ENCODE measurements at regions not wholly inside any gene's neighbourhood (a gene's known extent, or its start where the extent isn't known, plus 50 kb on each side); places are given as distances from the start of the nearest gene placed in this dataset.
"Not testable (repeated sequence)": the region's sequence is repeated elsewhere in the genome, so short reads cannot be mapped to it uniquely, and the experiment has no call there.

- no peak for DNase-seq
Observed at GRCh38 chr11:134504146-134504905, 92.3 kb upstream of the B3GAT1 start.

DNA sequence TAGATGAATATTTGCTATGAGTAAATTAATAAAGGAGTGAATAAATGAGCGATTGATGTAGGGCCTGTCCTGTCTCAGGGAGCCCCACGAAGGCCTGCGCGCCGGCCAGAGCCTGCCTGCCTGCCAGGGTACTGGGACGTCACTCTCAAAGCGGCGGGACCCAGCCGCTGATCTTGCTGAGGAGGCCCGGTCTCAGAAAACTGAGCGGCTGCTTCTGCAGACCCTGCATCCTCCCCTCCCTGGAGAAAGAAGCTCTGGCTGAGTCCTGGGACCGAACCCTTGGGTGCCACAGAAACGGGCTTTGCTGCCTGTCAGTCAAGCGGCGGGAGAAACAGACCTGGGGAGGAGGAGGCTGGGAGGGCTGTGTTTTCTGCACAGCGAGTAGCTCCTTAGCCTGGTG, 91.6 kb upstream of the B3GAT1 start:
- no peak for DNase-seq

DNA sequence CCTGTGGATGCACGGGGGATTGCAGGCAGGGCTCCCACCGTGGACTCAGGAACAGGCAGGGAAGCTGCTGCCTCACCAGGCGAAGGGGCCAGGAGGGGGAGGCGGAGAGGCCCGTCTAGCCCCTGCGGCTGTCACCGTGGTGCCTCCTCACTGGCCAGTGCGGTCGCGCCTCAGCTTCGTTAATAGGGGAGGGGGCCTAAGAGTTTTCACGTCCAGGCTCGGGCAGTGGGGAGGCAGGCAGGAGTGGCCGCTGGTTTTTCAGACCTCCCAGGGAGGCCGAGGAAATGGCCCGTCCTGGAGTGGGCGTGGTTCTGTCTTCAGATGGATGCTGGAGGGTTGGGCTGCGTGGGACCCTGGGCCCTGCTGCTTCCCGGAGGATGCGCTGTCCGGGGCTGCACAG, 91.1 kb upstream of the B3GAT1 start:
- DNase-seq: no peak

DNA sequence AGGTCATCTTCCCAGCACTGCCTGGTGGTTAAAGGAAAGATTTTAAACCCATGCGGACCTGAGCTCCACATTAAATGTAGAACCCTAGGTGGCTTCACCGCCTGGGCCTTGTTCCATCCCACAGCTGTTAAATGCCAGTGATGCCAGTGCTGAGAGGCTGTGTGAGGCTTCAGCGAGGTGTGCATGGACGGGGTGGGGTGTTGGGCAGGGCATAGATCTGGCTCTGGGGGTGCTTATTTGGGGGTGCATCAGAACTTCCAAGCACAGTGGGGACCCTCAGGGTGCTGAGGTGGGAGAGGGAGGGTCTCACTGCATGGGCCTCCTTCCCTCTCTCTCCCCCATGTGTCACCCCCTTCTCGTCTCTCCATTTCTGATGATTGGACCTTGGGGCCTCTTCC, 90.1 kb upstream of the B3GAT1 start:
- no peak for DNase-seq

GRCh38 chr11:134501406-134502152, 89.5 kb upstream of the B3GAT1 start:
- no peak for DNase-seq

DNA sequence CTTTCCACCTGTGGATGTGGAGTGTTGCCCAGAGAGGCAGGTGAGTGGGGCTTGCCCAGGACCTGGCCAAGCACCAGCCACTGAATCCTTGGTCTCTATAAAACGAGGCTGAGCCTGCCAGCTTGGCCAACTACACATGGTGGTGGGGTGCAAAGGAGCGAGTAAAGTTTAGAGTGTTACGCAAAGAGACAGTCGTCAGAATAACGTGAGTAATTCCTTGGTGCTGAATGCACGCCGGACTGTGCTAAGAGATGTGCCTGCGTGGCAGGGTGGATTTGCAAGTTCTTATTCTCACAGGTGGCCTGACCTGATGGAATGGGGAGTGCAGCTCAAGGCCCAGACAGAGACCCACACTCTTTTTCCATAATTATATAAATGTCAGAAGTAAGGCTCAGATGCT, 88.6 kb upstream of the B3GAT1 start:
- no peak for DNase-seq

- DNase-seq: no peak
Observed at GRCh38 chr11:134499990-134500389, 87.9 kb upstream of the B3GAT1 start.

- no peak for DNase-seq
Observed at GRCh38 chr11:134498326-134499139, 86.5 kb upstream of the B3GAT1 start.

DNA sequence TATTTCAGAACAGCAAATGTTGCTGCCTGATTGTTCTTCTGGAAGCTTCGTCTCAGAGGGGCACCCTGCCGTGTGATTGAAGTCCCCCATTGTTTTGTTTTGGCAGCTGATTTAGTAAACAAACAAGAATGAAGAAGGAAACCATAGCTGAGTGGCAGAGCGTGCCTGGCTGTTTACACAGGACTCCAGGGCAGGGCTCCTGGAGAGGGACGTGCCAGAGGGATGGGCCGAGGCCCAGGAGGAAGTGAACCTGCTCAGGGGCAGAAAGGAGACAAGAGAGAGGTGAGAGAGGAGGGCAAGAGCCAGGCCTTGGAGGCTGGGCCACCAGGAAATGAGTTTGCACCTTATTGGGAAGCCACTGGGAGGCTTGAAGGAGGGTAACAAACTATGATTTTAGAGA, 85.5 kb upstream of the B3GAT1 start:
- DNase-seq: no peak

DNA sequence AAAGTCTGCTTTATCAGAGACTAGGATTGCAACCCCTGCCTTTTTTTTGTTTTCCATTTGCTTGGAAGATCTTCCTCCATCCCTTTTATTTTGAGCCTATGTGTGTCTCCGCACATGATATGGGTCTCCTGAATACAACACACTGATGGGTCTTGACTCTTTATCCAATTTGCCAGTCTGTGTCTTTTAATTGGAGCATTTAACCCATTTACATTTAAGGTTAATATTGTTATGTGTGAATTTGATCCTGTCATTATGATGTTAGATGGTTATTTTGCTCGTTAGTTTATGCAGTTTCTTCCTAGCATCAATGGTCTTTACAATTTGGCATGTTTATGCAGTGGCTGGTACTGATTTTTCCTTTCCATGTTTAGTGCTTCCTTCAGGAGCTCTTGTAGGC, 84.0 kb upstream of the B3GAT1 start:
- DNase-seq: not testable (repeated sequence)

GRCh38 chr11:134494395-134494794, 82.4 kb upstream of the B3GAT1 start:
- not testable (repeated sequence) for DNase-seq

DNA sequence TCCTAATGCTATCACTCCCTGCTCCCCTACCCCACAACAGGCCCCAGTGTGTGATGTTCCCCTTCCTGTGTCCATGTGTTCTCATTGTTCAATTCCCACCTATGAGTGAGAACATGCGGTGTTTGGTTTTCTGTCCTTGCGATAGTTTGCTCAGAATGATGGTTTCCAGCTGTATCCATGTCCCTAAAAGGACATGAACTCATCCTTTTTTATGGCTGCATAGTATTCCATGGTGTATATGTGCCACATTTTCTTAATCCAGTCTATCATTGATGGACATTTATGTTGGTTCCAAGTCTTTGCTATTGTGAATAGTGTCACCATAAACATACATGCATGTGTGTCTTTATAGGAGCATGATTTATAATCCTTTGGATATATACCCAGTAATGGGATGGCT, 80.4 kb upstream of the B3GAT1 start:
- DNase-seq: not testable (repeated sequence)

DNA sequence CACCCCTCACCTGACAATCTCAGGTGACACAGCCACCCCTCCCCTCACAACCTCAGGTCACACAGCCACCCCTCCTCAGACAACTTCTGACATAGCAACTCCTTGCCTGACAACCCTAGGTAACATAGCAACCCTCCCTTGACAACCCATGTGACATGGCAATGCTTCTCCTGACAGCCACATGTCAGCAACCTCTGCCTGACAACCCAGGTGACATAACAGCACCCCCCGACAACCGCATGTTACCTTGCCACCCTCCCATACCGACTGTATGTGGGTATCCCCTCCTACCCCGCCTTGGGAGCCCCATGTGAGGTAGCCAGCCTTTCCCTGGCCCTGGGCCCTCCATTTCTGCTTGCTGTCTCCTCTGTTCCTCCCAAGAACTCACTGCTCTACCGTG, 77.7 kb upstream of the B3GAT1 start:
- no peak for DNase-seq

DNA sequence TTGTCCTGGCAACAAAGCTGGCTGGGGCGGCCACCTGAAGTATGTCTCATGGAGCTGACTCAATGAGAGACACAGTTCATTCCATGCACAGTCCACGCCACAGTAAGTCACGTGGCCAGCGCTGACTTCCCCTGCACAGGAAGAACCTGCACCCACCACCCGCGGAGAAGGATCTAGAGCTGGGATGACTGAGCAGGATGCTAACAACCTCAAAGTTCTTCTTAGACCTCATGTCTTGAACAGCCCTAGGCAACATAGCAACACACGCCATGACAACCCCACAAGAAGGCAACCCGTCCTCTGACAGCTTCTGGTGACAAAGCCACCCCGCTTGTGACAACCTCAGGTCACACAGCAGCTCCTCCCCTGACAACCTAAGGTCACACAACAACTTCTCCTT, 76.9 kb upstream of the B3GAT1 start:
- DNase-seq: no peak

GRCh38 chr11:134488512-134488911, 76.5 kb upstream of the B3GAT1 start:
- DNase-seq: no peak

GRCh38 chr11:134487696-134488095, 75.7 kb upstream of the B3GAT1 start:
- DNase-seq: no peak

- DNase-seq: no peak
Observed at GRCh38 chr11:134486704-134487103, 74.7 kb upstream of the B3GAT1 start.

- DNase-seq: no peak
Observed at GRCh38 chr11:134486106-134486505, 74.1 kb upstream of the B3GAT1 start.

- no peak for DNase-seq
Observed at GRCh38 chr11:134485316-134485715, 73.3 kb upstream of the B3GAT1 start.

- no peak for DNase-seq
Observed at GRCh38 chr11:134483857-134484256, 71.8 kb upstream of the B3GAT1 start.

GRCh38 chr11:134483291-134483690, 71.2 kb upstream of the B3GAT1 start:
- no peak for DNase-seq

- no peak for DNase-seq
Observed at GRCh38 chr11:134482865-134483264, 70.8 kb upstream of the B3GAT1 start.

- no peak for DNase-seq
Observed at GRCh38 chr11:134481933-134482527, 70.0 kb upstream of the B3GAT1 start.
